GM19324 (cell line): ENCODE measurements at regions not wholly inside any gene's neighbourhood (a gene's known extent, or its start where the extent isn't known, plus 50 kb on each side); places are given as distances from the start of the nearest gene placed in this dataset.
A peak's percentile ranks its signal among the peaks of the same experiment; 100 is the strongest.

Source experiments
- ATAC-seq: cut with Tn5 transposase; IDR thresholded peaks from one replicate; pipeline ENCODE4 v1.9.1; 2021; ENCODE audit warnings: mild to moderate bottlenecking, moderate library complexity; ENCODE audit not compliant: unreplicated experiment, low FRiP score

DNA sequence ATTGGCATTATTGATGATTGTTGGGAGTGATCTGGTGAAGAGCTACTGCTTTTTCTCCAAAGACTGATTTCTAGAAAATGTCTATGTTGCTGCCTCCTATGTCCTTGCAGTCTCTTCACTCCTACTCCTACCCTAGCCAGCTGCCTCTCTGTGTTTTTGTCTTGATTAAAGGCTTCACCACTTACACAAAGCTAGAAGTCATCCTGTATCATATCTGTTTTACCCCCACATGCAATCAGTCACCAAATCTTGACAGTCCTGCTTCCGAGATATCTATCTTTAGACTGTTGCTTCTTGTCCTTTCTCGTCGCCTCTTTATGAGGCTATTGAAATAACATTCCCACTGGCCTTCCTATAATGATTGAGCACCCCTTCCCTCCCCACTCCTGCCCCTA, 84.5 kb upstream of the ITGA4 start:
- no peak for ATAC-seq

DNA sequence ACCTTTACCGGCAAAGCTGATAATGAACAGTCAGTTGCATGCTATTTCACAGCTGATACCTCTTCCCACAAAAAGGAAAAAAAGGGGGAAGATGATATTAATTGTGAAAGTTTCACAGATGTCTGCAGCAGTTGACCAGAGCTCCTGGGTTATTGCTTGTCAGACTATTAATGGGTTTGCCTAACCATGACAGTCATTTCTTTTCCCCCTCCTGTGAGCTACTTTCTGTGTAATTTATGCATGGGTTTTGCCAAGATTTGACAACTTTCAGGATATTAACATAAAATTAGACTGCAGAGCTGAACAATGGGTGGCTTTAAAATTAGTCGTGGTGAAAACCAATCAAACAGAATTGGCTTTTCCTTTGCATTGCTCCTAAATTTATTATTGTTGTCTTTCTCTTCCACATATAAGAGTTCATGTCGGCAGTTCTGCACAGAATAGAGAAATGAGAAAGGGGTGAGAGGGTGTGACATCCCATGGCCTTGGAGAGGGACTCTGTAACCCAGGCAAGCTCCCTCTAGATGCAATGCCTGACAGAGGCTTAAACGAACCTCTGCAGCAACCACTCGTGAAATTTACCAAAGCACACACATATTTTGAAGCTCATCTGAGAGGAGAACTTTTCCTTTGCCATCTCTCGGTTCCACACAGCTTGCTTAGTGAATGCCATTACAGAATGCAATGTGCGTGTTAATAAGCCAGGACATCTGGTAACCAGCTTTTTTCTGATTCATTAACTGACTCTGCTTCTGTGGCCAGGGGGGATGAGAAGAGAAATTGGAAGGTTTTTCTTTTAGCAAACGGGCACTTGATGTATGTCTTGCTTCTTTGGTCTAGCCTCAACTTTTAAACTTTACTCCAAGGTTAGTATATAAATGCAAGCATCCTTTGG, 82.2 kb upstream of the ITGA4 start:
- peak; percentile 73 for ATAC-seq

- ATAC-seq, result no peak
These were observed 80.7 kb upstream of the ITGA4 start for GRCh38 chr2:181376442-181376841.

- ATAC-seq, result no peak
These were observed 80.2 kb upstream of the ITGA4 start for GRCh38 chr2:181376999-181377398.

DNA sequence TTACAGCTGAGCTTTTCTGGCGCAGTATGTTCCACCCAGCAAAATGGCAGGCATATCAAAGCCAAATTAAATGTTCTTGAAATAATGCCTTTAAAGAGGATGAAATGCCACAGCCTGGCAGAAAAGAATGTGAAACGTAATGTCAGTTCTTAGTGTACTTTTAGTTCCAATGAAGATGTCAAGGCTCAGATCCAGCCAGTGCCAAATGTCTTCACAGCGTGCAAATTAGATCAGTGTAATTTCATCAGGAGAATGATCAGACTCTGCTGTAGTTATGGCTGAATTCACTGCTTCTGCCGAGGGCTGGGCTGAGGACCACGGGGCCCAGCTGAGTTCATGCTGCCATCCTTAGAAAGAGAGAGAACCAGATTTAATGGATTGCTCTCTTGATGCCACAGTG, 78.7 kb upstream of the ITGA4 start:
- ATAC-seq, result no peak

DNA sequence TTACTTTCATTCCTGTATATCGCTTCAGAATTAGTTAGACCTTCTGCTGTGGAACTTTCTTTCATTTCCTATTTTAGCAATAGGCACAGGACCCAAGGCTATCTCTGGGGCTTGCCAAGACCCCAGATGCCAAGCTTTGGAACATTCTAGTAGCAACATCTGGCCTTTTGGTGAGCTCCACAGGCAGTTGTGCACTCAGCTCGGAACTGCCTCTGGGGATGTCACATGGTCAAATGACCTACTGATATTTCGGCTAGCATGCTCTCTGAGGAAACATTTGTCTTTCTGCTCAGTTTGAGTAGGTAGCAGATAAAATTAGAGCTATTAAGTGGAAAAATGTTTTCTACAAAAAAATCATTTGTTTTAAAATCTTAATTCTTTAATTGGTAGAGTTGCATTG, 76.6 kb upstream of the ITGA4 start:
- ATAC-seq, result no peak

DNA sequence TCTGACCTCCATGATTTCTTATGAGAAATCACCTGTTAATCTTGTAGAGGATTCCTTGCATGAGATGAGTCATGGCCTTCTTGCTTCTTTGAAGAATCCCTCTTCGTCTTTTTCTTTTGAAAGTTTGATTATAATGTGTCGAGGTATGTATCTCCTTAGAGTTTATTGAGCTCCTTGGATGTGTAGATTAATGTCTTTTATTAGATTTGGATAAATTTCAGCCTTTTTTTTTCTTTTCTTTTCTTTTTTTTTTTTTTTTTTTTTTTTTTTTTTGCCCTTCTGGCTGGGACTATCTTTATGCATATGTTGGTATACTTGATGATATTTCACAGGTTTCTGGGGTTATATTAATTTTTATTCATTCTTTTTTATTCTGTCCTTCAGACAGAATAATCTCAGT, 72.3 kb upstream of the ITGA4 start:
- ATAC-seq, result no peak

DNA sequence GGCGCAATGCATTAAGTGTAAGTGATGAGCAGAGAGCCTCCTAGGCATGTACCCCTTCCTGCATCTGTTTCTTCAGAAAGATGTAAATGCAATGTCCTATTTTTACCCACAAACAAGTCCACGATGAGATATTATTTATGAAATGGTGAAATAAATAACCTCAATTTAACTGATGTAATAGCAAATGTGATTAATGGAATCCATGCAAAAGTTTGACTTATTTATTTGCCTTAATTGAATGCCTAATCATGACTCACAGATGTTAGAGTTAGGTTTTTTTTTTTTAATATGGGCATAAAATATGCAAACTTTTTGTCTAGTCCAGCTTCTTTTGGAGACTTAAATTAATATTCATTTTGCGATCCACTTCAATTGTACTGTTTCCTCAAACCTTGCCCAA, 67.7 kb upstream of the ITGA4 start:
- no peak for ATAC-seq

GRCh38 chr2:181393472-181393871, 63.7 kb upstream of the ITGA4 start:
- ATAC-seq, result peak; percentile 47

DNA sequence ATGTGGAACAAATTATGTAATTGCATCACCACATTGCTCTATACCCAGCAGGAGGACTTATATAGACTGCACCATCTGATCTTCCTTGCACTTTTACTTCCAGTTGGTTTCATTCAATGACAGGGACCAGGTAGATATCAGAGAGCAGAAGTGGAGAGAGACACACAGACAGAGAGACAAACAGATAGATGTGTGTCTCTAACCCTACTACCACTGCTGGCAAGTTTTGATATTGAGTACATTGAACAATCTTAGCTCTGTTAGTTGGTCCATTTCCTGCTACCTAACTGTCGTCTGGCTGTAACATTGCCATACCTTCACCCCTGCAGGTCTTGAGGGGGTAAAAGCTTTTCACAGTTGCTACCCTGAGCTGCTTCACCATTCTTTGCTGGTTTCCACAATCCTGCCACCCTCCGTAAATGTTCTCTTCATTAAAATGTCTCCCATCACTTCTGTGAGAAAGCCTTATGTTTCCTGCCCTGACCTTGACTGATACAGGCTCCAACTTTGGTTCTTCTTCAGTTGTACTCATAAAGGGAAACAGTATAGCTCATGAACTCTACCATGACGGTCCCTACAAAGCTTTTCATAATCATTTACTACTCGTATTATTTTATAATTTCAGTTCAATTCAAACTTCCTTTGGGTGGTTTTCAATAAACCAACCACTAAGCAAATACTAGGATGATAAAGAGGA, 62.3 kb upstream of the ITGA4 start:
- no peak for ATAC-seq

- ATAC-seq, result no peak
These were observed 61.3 kb upstream of the ITGA4 start for GRCh38 chr2:181395851-181396250.

GRCh38 chr2:181396256-181397123, 60.7 kb upstream of the ITGA4 start:
- ATAC-seq, result no peak

GRCh38 chr2:181397331-181397730, 59.9 kb upstream of the ITGA4 start:
- no peak for ATAC-seq

GRCh38 chr2:181398000-181398399, 59.2 kb upstream of the ITGA4 start:
- no peak for ATAC-seq

- ATAC-seq, result no peak
These were observed 58.2 kb upstream of the ITGA4 start for GRCh38 chr2:181399027-181399426.

GRCh38 chr2:181404472-181404871, 52.7 kb upstream of the ITGA4 start:
- no peak for ATAC-seq

- ATAC-seq, result no peak
These were observed 50.0 kb upstream of the ITGA4 start for GRCh38 chr2:181407171-181407570.
